Endodermal cell (in vitro differentiated cells): ENCODE measurements at regions not wholly inside any gene's neighbourhood (a gene's known extent, or its start where the extent isn't known, plus 50 kb on each side); places are given as distances from the start of the nearest gene placed in this dataset.

Experiments used
- DNase-seq: peaks from one replicate; pipeline ENCODE4 v3.0.0-alpha.2; 2017
- H3K27ac ChIP-seq: 2 replicates; pipeline ENCODE4 v1.5.1; 2013; ENCODE audit warnings: mild to moderate bottlenecking, low read depth, low read length, moderate library complexity
- H3K27me3 ChIP-seq: 2 replicates; pipeline ENCODE4 v1.6.1; 2013; ENCODE audit warnings: mild to moderate bottlenecking, low read length, moderate library complexity; ENCODE audit not compliant: insufficient read depth, control insufficient read depth, poor library complexity, severe bottlenecking
- H3K36me3 ChIP-seq: 2 replicates; pipeline ENCODE4 v1.7.0; 2013; ENCODE audit warnings: mild to moderate bottlenecking, low read length, moderate library complexity; ENCODE audit not compliant: control insufficient read depth, insufficient read depth
- H3K4me1 ChIP-seq: one replicate; pipeline ENCODE4 v1.7.0; 2013; ENCODE audit warnings: low read length; ENCODE audit not compliant: control insufficient read depth, insufficient read depth
- H3K4me3 ChIP-seq: 2 replicates; pipeline ENCODE4 v1.5.1; 2013; ENCODE audit warnings: mild to moderate bottlenecking, low read length, moderate library complexity
- H3K9ac ChIP-seq: 2 replicates; pipeline ENCODE4 v1.6.1; 2013; ENCODE audit warnings: mild to moderate bottlenecking, low read length, moderate library complexity; ENCODE audit not compliant: poor library complexity, severe bottlenecking; ENCODE audit errors: extremely low read depth
- H3K9me3 ChIP-seq: 2 replicates; pipeline ENCODE4 v1.6.1; 2013; ENCODE audit warnings: mild to moderate bottlenecking, low read length, moderate library complexity; ENCODE audit not compliant: control insufficient read depth
- H3K27ac Mint-ChIP-seq: 2 replicates; pipeline ENCODE4 v1.8.0; 2020; ENCODE audit warnings: mixed read lengths
- H3K27me3 Mint-ChIP-seq: 2 replicates; pipeline ENCODE4 v1.8.0; 2021; ENCODE audit warnings: mild to moderate bottlenecking, mixed read lengths; ENCODE audit not compliant: insufficient read depth
- H3K36me3 Mint-ChIP-seq: 2 replicates; pipeline ENCODE4 v1.8.0; 2020; ENCODE audit warnings: low read depth, mixed read lengths
- H3K4me1 Mint-ChIP-seq: 2 replicates; pipeline ENCODE4 v1.8.0; 2020; ENCODE audit warnings: mixed read lengths
- H3K4me3 Mint-ChIP-seq: 2 replicates; pipeline ENCODE4 v1.8.0; 2020; ENCODE audit warnings: mild to moderate bottlenecking, moderate library complexity, mixed read lengths
- H3K9me3 Mint-ChIP-seq: 2 replicates; pipeline ENCODE4 v1.8.0; 2020; ENCODE audit warnings: mild to moderate bottlenecking, mixed read lengths
- CTCF ChIP-seq: fragments of 200-600 bp; sonication (generic); conservative IDR thresholded peaks from 2 replicates; pipeline ENCODE4 v1.5.0; 2021; ENCODE audit warnings: antibody characterized with exemption, mild to moderate bottlenecking
- WGBS, 2 experiments: methylation state at CpG; one replicate each; pipeline versions ENCODE4 v1.1.5 to v1.1.7; 2013; ENCODE audit warnings: missing lambda C conversion rate in 2 of 2, mixed read lengths in 1 of 2; ENCODE audit not compliant: insufficient coverage in 1 of 2, insufficient read length in 1 of 2; 5-methylcytosine and 5-hydroxymethylcytosine counted together

- H3K4me1 ChIP-seq: no peaks in the 10 kb centered on the region
- no peak overlapping the region for H3K27ac ChIP-seq
- no peaks in the 10 kb centered on the region for H3K27me3 ChIP-seq
- Mint-ChIP-seq H3K4me1 (peaks cover 4% of the 10 kb centered on the region), H3K4me3 (no peak overlapping the region), H3K36me3 (no peaks in the 10 kb centered on the region), H3K9me3 (no peaks in the 10 kb centered on the region), H3K27ac (no peak overlapping the region), H3K27me3 (no peaks in the 10 kb centered on the region)
- TF ChIP-seq CTCF: no peak
- no peak for DNase-seq
- WGBS, 2 experiments: no CpG with 5 or more reads among the region's 2 CpGs
- H3K4me3 ChIP-seq: no peak overlapping the region
- H3K36me3 ChIP-seq: no peaks in the 10 kb centered on the region
- no peak overlapping the region for H3K9ac ChIP-seq
- H3K9me3 ChIP-seq: no peaks in the 10 kb centered on the region
Measured at GRCh38 chr20:10911298-10911697, 237.5 kb upstream of the JAG1 start.

- Mint-ChIP-seq H3K27ac (no peak overlapping the region), H3K9me3 (peaks cover 6% of the 10 kb centered on the region), H3K36me3 (no peaks in the 10 kb centered on the region), H3K4me1 (no peaks in the 10 kb centered on the region), H3K27me3 (no peaks in the 10 kb centered on the region), H3K4me3 (no peak overlapping the region)
- WGBS, 2 experiments: 75 to 100% methylated on average over 1 of the region's 1 CpG
- H3K36me3 ChIP-seq: no peaks in the 10 kb centered on the region
- H3K4me1 ChIP-seq: no peaks in the 10 kb centered on the region
- no peak overlapping the region for H3K4me3 ChIP-seq
- no peak overlapping the region for H3K27ac ChIP-seq
- H3K27me3 ChIP-seq: no peaks in the 10 kb centered on the region
- no peak for DNase-seq
- no peaks in the 10 kb centered on the region for H3K9me3 ChIP-seq
- no peak for TF ChIP-seq CTCF
- no peak overlapping the region for H3K9ac ChIP-seq
Measured at GRCh38 chr20:10915815-10916214, 242.0 kb upstream of the JAG1 start.

- Histone ChIP-seq H3K36me3 (no peaks in the 10 kb centered on the region), H3K27me3 (no peaks in the 10 kb centered on the region), H3K9ac (no peak overlapping the region), H3K4me1 (no peaks in the 10 kb centered on the region), H3K9me3 (no peaks in the 10 kb centered on the region), H3K27ac (no peak overlapping the region), H3K4me3 (no peak overlapping the region)
- Mint-ChIP-seq H3K27me3 (no peaks in the 10 kb centered on the region), H3K4me3 (no peak overlapping the region), H3K36me3 (no peaks in the 10 kb centered on the region), H3K4me1 (no peaks in the 10 kb centered on the region), H3K9me3 (peaks cover 6% of the 10 kb centered on the region), H3K27ac (no peak overlapping the region)
- DNase-seq: no peak
- WGBS, 2 experiments: 97 to 100% methylated on average over 1 of the region's 1 CpG
- TF ChIP-seq CTCF: no peak
Measured at GRCh38 chr20:10916312-10916711, 242.5 kb upstream of the JAG1 start.
